T-helper 2 cell treated with Interferon-gamma antibody and Interleukin-4, amounts not matched to agents 100 ng/mL and 5 ng/mL, for 36 hours (primary cell): ENCODE measurements at regions not wholly inside any gene's neighbourhood (a gene's known extent, or its start where the extent isn't known, plus 50 kb on each side); places are given as distances from the start of the nearest gene placed in this dataset.
"Not testable (repeated sequence)": the region's sequence is repeated elsewhere in the genome, so short reads cannot be mapped to it uniquely, and the experiment has no call there.

Source experiments
- intact Hi-C: fragments of 100-400 bp; cut with micrococcal nuclease; formaldehyde crosslinking; loops from one replicate; pipeline ENCODE4 v1.15.1; 2023

DNA sequence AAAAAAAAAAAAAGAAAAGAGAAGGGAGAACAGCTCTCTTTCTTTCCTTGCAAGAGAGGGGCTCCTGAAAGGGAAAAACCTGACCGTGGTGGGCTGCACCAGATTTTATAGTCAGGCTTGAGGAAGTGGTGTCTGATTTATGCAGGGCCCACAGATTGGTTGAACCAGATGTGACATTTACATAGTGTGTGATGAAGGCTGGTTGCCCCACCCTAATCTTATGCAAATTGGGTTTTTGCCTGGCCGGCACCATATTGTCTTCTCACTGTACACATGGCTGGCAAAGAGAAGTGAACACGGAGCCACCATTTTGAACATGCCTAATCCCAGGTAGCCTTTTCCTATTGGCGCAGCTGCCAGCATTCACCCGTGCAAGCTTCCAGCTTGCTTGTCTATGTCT is 154.4 kb downstream of the OXSM start:
- intact Hi-C loops: no loop called here

DNA sequence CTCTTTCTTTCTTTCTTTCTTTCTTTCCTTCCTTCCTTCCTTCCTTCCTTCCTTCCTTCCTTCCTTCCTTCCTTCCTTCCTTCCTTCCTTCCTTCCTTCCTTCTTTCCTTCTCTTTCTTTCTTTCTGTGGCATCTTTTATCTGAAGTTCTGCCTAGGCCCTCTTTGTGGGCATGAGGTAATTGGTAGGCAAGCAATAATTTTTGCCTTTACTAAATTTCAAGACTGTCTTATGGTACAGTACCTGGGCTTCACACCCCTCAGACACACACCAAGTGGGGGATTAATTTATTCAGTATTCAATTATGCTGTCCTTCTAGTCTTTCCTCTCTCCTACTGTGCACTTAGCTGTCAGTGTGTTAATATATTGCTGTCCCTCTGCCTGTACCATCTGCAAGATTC is 155.5 kb downstream of the OXSM start:
- intact Hi-C loops: no loop called here

DNA sequence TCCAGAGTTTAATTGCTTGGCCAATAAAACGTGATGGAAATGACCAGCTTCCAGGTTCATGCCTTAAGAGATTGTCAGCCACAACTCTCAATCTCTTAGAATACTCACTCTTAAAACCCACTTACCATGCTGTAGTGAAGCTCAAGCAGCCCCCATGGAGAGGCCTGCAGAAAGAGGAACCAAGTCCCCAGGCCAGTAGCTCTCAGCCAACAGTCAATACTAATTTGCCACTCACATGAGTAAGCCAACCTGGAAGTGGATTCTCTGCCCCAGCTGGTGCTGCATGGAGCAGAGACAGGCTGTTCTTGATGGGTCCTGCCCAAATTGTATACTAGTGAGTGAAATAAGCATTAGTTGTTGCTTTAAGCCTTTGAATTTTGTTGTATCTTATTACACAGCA is 155.9 kb downstream of the OXSM start:
- intact Hi-C loops: no loop called here

DNA sequence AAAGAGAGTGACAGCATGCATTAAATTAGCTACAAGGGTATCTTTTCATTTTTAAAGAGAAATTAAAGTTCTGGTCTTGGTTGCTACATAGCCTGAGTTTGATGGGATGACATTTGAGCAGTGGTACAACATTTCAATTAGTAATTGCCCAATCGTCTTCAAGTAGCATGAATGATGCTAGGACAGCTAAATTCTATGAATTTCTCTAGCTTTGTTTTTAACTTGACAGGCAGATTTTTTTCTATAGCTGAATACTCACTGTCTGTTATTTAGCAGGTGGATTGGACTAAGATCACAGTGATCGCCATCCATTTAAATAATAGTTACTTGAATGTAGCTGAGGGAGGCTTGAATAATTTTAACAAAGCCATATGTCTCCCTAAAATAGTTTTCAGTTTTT is 162.2 kb downstream of the OXSM start:
- intact Hi-C loops: no loop called here

DNA sequence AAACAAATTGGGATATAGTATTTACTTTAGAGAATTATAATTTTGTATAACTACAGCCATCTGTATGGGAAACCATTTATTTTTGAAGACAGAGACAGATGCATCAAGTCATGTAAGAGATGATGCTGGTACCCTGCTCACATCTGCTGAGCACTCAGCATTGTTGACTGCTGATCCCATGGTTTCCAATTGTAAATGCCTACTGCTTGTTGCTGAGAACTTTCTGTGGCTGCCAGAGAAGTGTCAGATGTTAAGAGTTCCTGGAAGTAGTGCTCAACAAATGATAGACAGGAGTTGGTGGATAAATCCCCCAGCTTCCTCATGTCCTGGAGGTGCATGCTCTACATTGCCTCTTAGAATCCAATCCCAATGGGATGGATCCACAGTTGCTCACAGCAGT is 167.1 kb downstream of the OXSM start:
- intact Hi-C loops: no loop called here

DNA sequence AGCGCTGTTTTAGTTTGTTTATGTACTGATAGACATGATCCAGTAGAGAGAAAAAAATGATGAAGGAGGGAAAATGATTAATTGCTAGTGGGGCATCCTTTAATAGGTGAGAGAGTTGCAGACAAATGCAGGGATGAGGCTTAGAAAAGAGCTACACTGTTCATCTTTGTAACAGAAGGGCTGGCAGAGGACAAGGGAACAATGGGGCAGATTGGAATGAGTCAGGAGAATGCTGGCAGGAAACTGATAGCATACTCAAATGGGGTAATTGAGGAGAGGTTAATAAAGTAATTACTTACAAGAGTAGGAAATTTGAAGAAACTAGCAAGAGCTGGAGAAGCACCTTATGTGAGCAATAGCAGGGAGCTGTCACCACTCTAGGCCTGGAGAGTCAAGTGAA is 170.9 kb downstream of the OXSM start:
- intact Hi-C loops: no loop called here

DNA sequence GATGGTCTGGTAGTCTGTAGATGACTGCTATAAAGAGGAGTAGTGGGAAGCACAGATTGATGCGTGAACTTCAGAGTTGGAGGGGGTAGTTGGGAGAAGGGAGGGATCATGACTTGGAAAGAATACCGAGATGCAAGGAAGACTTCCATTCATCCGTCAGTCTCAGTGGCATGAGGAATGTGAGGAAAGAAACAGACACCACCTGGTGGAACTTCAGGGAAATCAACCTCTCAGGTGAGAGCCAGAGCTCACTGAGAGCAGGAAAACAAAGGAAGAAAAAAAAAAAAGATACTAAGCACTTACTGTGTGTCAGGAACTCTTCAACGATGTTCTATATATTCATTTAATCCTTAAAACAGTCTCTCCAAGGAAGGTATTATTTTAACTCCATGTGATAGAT is 172.4 kb downstream of the OXSM start:
- intact Hi-C loops: no loop called here

DNA sequence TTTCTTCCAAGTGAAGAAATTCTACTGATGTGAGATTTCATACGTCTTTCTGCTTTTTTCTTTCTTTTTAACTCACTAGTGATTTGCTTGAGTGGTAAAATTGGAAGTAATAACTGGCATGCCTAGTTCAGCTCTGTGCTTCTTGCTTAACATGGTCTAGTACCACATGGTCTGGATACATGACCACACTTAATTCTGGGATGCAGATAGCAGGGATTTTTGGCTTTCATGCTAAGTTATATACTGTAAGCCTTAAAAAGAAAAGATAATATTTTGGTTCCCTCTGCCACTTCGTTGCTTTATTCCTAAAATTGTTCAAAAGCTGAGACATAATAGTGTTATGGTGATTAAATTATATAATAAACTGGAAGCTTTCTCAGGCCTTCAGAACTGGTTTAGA is 174.3 kb downstream of the OXSM start:
- intact Hi-C loops: no loop called here

DNA sequence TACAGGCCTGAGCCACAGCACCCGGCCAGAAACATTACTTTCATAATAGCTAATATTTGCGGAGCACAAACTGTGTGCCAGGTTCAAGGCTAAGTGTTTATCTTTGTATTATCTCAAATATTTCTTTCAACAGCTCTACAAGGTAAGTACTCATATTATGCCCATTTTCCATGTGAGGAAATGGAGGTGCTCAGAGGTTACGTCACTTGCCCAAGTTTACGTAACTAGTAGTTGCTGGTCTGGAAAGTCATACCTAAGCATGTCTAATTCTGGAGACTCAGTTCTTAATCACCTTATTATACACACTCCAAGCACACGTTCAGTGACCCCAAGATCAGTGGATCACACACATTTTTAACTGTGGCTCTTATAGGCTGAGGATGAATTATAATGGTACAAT is 177.5 kb downstream of the OXSM start:
- intact Hi-C loops: no loop called here

DNA sequence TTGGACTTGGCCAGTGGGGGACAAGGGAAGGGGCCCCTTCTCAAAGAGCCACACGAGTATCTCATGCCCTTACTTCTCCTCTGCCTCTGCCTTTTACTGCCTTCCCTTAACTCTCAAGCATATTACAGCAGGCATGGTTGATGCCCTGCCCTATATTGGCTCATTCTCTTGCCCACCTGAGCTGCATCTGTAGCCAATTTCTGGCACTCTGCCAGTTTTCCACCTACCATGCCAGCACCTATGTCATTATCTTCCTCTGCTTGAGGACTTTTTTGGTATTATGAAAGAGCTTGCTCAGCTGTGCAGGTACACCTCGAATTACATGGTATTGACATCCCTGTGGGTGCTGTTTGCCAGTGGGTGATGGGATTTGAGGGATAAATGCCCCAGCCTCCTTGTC is 181.8 kb downstream of the OXSM start:
- intact Hi-C loops: no loop called here

DNA sequence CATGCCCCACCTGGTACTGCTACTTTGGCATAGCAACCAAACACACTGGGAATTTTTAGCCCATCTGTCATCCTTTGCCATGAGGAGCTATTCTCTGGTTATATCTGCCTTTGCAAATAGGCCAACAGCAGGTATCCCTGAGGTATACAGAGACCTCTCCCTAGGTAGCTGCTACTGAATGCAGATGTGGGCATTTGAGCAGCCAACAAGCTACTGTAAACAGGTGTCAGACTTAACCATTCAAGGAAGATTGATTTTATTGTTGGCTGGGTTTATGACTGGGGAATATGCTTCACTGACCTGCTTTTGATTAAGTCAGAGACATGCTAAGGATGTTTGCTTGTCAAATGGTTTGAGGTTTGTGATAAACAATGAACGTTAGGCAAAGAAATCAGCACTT is 183.2 kb downstream of the OXSM start:
- intact Hi-C loops: no loop called here

DNA sequence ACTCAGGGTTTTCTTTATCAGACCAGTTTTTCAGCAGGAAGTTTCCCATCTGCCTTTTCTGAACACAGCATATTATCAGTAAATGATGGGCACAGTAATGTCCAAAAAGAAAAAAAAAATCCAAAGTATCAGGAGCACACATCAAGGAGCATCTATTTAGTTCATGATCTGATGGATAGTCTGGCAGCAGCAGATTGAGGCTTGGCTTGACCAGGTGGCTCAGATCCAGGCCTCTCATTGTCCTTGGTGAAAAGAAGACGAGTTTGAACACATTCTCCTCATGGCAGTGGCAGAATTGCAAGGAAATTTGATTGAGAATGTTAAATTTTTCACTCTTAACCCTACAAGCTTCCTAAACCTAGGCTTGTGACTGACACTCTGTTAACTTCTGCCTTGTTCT is 192.9 kb downstream of the OXSM start:
- intact Hi-C loops: no loop called here

DNA sequence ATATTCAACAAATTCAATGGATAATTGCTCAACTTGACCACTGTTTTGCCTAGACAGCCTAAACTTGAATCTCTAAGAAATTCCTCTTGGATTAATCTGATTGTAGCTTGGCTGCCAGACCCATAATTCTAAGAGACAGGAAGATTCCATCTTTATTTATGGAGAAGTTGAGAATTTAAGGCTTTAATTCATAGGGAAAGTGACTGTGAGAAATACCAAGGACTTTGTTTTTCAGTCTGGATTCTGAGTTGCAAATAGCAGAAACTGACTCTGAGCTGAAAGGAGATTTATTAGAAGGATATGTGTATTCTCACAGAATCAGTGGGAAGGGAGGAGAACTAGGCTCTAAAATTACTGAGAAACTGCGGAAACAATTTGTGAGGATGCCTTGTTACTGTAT is 195.7 kb downstream of the OXSM start:
- intact Hi-C loops: no loop called here

DNA sequence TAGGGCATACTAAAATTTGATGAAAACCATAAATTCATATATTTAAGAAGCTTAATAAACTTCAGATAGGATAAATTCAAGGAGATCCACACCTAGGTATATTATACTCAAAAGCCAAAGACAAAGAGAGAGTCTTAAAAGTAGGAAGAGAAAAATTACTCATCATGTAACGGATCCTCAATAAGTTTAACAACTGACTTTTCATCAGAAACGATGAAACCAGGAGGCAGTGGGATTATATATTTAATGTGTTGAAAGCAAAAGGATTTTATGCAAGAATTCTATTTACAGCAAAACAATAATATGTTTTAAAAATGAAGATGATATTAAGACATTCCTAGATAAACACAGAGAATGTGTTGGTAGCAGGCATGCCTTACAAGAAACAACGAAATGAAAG is 202.7 kb downstream of the OXSM start:
- intact Hi-C loops: no loop called here

DNA sequence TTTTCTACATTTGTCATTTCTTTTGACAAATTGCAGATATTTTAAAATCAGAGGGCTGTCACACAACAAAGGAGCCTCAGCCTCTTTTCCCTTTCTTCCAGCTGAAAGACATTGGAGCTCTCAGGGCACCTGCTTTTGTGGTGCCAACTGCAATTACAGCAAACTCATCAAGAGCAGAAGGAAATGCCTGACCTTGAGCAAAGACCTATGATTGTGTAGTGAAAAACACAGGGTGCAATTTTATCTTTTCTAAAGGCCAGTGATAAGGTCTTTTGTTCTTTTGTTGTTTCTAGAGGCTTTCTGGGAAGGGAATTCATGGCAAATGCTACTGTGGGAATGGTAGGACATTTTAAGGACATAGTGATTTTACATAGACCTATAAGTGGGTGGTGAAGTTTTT is 214.3 kb downstream of the OXSM start:
- intact Hi-C loops: no loop called here

DNA sequence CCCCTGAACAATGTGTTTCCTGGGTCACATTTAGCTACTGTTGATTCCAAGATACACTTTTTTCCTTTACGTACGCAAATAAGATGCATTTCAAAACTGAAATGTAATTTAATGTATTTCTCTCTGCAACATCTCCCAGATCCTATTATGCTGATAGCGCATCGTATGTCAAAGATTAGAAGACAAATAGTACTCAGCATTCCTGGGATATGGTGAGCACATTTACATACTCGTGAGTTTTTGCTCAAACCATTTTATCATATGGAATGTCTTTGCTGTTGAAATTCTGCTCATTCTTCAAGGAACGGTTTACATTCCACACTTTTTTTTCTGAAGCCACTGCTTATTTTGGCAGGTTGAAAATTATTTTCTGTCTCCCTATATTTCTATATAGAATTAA is 221.4 kb downstream of the OXSM start:
- intact Hi-C loops: no loop called here

DNA sequence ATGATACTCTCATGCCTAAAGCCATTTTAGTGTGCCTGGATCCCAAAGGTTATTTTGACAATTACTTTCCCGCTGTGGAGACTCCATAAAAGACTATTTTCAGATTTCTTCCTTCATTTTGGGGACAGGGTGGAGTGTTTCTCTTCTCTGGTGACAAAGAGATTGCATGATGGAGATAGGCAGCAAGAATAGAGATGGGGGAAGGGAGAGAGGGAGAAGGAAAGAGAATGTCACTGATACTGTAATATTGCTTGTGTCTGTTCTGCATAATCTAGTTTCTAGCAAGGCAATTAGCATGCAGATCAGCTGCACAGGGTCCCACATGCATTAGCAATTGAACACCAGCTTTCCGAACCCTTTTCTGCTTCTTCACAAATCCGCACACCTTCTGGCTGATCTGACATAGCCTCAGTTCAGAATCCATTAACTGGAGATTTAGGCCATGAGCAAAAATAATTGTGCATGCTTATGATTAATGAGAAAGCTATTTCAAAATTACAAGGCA is 222.4 kb downstream of the OXSM start:
- intact Hi-C loops: no loop called here

DNA sequence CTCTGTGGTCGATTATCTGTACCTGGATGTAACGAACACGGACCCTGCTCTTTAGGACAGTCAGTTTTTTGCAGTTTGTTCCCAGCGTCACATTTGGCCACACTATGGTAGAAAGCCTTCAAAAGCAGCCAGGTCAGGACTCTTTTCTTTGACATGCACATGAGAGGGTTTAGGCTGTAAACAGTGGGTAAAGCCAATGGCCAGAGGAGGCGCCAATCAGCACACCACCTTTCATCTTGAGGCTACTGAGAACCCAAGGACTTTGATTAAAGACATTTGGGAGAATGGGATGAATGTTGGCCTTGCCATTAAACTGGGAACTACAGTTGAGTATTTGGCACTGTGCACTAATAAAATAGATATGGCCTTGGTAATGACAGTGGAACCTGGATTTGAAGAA is 225.9 kb downstream of the OXSM start:
- intact Hi-C loops: no loop called here

DNA sequence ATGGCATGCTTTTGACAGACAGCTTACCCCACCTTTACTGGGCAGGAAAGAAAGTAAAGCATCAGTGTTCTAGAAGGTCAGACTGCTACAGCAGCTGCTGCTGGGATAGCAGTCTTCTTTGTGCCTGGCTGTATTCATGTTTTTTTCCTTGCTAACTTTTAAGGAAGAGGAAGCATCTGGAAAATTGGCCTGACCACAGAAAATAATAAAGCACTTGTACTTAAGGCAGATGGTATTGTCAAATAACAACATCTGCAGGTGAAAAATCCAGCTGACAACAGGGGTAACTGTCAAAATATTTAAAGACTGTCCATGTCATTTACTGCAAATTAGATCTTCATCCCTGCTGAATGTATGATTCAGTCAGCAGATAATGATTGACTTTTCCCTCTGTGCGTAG is 229.0 kb downstream of the OXSM start:
- intact Hi-C loops: no loop called here

DNA sequence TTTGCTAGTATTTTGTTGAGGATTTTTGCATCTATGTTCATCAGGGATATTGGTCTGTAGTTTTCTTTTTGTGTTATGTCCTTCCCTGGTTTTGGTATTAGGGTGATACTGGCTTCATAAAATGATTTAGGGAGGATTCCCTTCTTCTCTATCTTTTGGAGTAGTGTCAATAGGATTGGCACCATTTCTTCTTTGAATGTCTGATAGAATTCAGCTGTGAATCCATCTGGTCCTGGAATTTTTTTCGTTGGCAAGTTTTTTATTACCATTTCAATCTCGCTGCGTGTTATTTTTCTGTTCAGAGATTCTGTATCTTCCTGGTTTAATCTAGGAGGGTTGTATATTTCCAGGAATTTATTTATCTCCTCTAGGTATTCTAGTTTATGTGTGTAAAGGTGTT is 234.3 kb downstream of the OXSM start:
- intact Hi-C loops: not testable (repeated sequence)

DNA sequence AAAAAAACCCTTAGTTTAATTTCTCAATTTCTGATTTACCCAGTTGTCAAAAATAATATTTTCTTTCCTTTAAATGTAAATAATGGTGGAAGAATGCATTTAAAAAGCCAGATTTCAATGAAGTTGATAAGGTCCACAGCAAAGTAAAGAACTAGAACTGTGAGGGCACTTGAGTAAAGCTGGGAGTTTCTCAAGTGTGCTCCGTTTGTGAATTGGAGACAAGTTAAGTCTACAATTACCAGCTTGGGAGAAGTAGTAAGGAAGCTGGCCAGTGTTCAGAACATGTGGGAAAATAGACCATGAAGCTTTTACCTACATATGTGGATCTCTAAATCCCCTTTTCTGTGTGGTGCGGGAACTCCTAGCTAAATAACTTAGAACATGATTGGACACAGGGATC is 239.4 kb downstream of the OXSM start:
- intact Hi-C loops: no loop called here

DNA sequence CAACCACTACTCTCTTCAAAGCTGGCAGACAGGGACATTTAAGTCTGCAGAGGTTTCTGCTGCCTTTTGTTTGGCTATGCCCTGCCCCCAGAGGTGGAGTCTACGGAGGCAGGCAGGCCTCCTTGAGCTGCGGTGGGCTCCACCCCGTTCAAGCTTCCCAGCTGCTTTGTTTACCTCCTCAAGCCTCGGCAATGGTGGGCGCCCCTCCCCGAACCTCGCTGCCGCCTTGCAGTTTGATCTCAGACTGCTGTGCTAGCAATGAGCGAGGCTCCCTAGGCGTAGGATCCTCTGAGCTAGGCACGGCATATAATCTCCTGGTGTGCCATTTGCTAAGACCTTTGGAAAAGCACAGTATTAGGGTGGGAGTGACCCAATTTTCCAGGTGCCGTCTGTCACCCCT is 252.2 kb downstream of the OXSM start:
- intact Hi-C loops: not testable (repeated sequence)

DNA sequence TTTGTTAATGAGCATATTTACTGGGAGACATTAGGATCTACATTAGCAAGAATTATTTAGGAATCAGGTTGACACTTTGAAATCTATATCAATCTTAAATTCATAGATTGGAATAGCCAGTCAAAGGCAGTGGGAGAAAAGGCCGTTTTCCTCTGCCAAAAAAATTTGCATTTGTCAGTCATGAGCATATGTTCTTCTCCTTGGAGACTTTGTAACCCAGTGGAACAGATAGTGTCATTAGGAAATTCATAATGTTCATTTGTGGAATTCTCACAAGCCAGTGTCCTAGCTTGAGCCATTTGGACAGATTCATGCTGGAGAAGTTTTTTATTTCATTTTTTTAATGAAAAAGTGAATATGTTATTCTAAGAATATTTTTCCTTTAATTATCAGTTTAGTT is 260.1 kb downstream of the OXSM start:
- intact Hi-C loops: no loop called here

DNA sequence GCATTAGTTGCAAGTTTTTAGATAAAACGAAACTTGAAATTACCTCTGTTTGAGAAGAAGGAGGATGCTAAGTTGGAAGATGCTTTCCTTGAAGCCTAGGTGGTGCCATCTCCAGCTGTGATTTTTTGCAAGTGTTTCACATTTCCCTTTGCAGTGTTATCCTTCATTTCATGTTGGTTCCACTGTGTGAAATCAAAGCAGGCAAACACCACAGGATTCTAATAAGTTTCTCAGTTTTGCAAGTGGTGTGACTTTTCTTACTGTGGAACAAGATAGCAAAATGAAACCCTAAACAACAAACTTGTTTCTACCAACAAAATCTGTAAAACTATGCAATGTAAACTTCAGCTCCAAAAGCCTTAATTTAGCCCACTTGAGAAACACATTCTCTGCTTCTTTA is 260.9 kb downstream of the OXSM start:
- intact Hi-C loops: no loop called here

DNA sequence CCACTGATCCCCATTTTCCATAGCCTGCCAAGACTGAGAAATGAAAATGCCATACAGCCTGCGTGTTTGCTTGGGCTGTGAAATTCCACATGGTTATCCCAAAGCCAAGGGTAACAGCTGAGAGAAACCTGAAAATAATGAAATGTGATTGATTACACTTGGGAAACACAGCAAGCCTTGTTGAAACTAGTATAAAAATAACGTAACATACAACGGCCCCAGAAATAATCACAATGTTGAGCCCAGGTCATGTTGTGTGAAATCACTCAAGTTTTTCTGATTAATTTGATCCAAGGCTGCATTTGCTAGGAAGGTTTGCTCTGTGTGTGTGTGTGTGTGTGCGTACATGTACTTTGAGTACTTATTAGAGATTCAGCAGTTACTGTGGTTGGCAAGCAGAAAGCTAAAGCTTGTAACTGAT is 269.0 kb downstream of the OXSM start:
- intact Hi-C loops: no loop called here
